Islet of Langerhans (tissue), 1 donor: ENCODE measurements at regions not wholly inside any gene's neighbourhood (a gene's known extent, or its start where the extent isn't known, plus 50 kb on each side); places are given as distances from the start of the nearest gene placed in this dataset.
"Not testable (repeated sequence)": the region's sequence is repeated elsewhere in the genome, so short reads cannot be mapped to it uniquely, and the experiment has no call there.

Experiments
- FAIRE-seq: peaks from one replicate; lab custom pipeline; 2011; peaks lifted over from hg19 to GRCh38; lab: Jason Lieb, UNC

GRCh38 chr17:22265807-22266206, 573.5 kb downstream of the KCNJ18 start:
- FAIRE-seq = no peak

DNA sequence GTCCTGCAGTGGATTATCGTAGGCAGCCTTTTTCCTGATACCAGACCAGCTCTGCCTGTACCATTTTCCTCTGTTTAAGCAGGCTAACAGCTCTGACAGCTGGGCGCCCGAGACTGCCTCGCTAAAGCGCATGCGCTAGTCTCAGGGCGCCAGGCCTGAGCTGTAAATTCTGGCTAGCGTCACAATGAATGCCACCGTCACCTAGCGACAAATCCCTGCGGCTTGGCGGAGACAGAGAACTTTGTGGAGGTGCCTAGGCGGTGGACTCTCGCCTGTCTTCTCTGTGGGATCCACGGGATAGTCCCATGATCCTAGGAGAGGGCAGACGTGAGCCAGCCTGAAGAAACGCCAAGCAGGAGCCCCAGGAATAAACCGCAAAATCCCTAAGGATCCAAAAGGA, 573.9 kb downstream of the KCNJ18 start:
- no peak for FAIRE-seq

- FAIRE-seq = no peak
These were observed 574.7 kb downstream of the KCNJ18 start for GRCh38 chr17:22267019-22267418.

- no peak for FAIRE-seq
These were observed 576.0 kb downstream of the KCNJ18 start for GRCh38 chr17:22268214-22268911.

- FAIRE-seq = no peak
These were observed 576.5 kb downstream of the KCNJ18 start for GRCh38 chr17:22268912-22269220.

DNA sequence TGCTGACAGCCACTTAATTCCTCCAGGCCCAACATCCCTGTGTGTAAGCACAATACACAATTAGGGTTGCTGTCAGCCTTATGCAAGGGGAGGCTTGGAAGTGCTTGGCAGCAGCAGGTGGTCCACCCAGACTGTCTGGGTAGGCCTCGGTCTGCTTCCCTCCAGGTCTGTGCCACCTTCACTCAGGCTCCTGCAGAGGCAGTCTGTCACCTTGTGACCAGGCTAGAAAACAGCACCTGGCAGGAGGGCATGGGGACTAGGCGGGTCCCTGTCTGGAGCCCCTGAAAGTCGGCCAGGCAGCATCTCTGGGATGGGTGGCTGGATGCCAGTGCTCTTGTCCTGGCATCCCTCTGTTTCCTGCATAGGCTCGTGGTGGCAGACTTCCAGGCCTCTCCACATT, 578.1 kb downstream of the KCNJ18 start:
- FAIRE-seq = no peak

- not testable (repeated sequence) for FAIRE-seq
These were observed 578.5 kb downstream of the KCNJ18 start for GRCh38 chr17:22270809-22271208.

DNA sequence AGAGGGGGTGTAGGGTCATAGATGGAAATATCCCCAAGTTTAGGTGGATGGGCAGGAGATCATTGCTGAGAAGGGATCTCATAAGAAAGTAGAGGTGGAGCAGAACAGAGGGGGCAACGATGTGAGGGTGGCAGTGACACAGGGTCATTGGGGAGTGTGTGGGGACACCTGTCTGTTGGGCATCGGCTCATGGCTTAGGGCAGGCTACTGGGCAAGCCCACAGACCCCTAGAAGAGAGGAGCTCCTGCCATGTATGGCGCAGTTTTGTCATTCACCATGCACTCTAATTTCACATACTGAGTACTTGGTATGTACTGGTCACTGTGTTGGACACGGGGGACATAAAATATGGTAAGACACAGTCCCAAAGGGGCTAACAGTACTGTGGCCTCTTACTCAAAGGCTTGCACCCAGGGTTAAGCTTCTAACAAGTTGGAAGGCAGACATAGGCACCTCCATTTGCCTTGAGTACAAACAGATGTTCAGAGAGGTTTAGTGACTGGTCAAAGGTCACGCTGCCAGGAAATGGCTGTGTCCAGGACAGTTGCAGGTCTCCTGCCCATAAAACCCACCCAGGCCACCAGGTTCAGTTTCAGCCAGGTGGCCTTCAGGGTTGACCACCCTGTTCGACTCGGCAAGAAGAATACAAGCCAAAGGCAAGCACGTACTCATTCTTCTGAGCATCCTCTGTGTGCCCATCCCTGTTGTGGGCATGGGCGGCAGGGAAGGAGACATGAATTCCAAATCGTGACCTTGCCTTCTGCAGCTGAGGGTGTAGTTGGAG, 580.2 kb downstream of the KCNJ18 start:
- FAIRE-seq = no peak

DNA sequence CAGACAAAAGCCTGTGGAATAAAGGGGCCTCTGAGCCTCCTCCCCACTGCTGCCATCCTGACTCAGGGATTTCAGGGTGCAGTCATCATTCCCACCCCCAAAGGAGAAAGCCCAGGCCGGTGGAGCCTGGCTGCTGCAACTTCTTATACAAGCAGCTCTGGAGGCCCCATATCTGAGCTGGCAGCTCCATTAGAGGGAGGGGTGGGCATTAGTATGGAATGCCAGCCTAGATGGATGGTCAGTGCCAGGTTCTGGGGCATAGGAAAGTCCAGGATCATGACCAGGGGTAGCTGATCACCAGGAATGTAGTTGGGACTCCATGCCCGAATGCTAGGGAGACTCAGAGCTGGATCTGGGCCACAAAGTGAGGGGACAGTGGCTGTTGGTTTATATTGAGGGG, 581.0 kb downstream of the KCNJ18 start:
- FAIRE-seq = no peak

- FAIRE-seq = no peak
These were observed 585.3 kb downstream of the KCNJ18 start for GRCh38 chr17:22277595-22277994.

DNA sequence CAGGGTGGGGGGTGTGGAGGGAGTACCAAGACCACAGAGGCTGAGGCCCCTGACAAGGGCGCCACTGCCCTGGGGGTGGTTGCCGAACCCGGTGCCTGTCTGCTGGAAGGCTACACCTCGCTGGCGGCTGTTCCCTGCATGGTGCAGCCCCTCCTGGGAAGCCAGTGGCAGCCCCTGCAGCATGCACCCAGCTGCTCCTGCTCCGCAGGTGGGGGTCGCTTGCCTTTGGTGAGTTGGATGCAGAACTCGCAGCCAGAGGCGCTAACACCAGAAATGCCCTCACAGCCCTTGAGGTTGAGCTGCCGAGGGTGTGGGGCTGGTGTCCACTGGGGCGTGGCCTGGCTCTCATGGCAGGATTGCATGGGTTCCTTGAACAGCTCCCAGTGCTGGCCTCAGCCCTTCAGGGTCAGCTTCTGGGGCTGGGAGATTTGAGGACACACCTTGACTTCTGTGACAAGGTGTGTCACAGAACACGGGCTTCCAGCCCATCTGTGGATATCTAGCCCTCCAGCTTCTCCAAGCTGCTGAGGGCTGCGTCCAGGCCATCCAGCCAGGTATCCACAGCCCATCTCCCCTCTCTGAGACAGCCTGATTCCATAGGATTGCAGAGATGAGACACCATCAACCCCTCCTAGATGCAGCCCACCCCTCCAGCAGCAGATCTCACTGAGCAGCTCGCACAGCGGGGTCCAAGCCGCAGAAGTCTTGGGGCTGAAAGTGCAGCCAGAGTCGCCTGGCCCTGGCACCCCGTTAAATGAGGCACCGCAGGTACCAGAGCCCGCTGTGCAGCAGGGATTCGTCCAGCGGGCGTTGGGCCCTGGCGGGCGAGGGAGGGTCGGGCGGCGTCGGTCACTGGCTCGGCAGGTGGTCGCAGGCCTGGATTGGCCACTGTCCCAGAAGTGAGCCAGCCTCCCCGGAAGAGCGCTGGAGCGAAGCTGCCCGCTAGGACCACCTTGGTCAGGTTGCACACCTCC, 586.3 kb downstream of the KCNJ18 start:
- FAIRE-seq = no peak

DNA sequence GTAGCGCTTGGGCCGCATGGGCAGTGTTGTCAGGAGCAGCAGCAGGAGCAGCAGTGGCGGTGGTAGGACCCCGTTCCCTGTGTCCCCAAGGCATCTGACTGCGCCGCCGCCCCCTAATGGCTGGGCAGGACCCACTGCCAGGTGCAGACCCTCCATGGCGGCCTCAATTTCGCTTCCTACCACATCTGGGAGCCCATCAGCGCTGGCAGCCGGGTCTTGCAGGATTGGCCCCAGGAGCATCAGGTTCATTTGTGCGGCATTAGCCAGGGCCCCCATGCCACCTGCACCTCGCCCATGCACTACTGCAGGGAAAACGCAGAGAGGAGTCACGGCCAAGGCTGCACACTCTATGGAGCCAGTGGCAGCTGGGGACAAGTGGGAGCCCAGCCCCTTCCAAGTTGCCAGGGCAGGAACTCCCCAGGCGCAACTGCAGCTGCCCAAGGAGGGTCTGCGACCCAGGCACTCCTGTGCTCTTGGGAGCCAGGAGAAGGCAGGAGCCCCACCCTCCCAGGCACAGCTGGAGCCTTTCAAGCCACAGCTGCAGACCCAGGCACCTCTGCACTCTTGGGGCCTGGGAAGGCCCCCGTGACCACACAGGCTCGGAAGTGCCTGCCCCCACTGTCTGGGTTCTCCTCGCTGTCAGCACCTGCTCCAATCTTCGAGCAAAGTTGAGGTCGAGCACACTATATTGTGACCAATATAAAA, 594.2 kb downstream of the KCNJ18 start:
- FAIRE-seq = no peak

- FAIRE-seq = not testable (repeated sequence)
These were observed 606.2 kb downstream of the KCNJ18 start for GRCh38 chr17:22298484-22298951.

- no peak for FAIRE-seq
These were observed 607.9 kb downstream of the KCNJ18 start for GRCh38 chr17:22300177-22300576.

DNA sequence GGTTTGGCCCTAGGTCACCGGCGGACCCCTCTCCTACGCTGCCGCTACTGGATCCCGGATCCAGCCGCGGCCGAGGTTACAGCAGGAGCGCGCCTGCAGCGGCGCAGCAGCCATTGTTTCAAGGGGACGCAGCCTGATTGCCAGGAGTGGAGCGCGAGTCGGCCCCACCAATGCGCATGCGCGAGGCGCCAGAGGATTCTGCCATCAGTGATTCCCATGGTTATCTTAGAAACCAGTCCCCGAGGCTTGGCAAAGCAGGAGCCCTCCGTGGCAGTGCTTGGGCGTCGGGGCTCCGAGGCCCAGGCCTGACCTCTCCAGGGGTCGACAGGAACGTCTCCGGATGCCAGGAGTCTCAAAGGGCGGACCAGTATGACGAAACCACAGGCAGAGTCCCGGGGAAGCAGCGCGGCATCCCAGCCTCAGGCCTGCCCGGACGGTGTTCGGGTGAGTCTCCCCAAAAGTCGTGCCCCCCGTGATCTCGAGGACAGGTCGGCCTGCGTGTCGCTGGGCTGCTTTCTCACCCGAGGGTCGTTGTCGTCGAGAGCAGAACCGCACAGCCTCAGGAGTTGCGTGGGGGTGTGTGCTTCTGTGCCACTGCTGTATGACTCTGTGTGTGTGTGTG, 608.5 kb downstream of the KCNJ18 start:
- FAIRE-seq = no peak

DNA sequence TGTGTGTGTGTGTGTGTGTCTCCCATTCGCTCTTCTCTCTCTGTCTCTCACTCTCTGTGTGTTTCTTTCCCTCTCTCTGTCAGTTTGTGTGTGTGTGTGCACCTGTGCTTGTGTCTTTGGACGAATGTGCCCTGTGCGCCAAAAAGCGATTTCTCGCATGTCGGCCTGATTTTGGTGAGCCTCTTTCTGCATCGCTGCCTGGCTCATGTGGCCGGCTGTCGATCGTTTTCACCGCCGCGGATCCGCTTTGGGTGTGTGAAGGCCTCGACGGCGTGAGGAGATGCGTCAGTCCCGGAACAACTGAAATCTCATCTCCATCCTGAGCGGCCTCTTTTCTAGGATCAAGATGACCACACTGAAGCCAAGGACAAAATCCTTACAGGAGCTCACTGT, 609.0 kb downstream of the KCNJ18 start:
- no peak for FAIRE-seq

DNA sequence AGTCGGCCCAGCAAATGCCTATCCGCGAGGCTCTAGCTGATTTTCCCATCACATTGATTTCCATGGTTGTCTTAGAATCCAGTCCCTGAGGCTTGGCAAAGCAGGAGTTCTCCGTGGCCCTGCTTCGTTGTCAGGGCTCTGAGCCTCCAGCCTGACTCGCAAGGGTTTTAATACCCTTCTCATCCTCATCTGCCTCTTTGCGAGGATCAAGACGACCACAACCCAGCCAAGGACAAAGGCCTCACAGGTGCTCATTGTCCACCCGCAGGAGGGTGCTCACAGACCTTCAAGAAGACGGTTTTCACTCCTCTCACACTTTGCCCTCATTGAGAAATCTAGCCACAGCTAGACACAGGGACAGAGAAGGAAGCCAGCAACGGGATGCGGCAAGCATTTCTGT, 610.8 kb downstream of the KCNJ18 start:
- no peak for FAIRE-seq

GRCh38 chr17:22303865-22304264, 611.5 kb downstream of the KCNJ18 start:
- FAIRE-seq = no peak

DNA sequence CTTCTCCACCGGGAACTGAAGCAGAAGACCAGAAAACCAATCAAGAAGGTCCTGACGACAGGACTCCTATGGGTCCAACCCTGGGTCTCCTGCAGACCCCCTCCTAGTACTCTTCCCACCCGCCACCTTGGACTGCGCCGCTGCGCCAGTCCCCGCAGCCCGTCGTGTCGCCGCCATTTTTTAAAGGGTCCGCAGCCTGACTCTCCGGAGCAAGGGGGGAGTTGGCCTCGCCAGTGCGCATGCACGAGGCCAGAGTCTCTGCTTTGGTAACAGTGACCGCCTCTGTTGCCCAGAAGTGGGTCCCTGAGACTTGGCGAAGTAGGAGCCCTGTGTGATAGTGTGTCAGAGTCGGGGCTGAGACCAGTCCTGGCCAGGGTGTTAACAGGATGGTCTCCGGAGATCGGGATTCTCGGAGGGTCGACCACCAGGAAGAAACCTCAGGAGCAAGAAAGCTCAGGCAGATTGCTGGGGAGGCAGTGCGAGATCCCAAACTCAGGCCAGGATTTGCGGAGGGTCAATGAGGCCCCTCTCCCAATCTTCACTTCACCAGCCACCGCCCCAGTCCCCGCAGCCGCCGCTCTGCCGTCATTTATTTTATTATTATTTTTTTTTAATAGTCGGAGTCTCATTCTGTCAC, 612.5 kb downstream of the KCNJ18 start:
- FAIRE-seq = no peak

- no peak for FAIRE-seq
These were observed 613.2 kb downstream of the KCNJ18 start for GRCh38 chr17:22305356-22306071.
